Activated naive CD4-positive, alpha-beta T cell treated with anti-CD3 and anti-CD28 coated beads, Interleukin-2, amount 50 U/mL, for 72 hours (primary cell): ENCODE measurements at regions not wholly inside any gene's neighbourhood (a gene's known extent, or its start where the extent isn't known, plus 50 kb on each side); places are given as distances from the start of the nearest gene placed in this dataset.
"Not testable (repeated sequence)": the region's sequence is repeated elsewhere in the genome, so short reads cannot be mapped to it uniquely, and the experiment has no call there.

Experiments
- ATAC-seq, 2 donors: fragments of 150-1000 bp; cut with Tn5 transposase; 2 replicates each; pipeline ENCODE4 v1.10.0; 2021; ENCODE audit warnings: mild to moderate bottlenecking in 2 of 2, moderate library complexity in 2 of 2
- DNase-seq, 2 donors: peaks; one replicate each; pipeline ENCODE4 v3.0.0; 2021 to 2022; ENCODE audit warnings: low spot score in 2 of 2
- H3K27ac Mint-ChIP-seq, 2 donors: one replicate each; pipeline ENCODE4 v1.8.0; 2022; ENCODE audit warnings: mild to moderate bottlenecking in 2 of 2, mixed read lengths in 2 of 2
- H3K36me3 Mint-ChIP-seq, 2 donors: one replicate each; pipeline ENCODE4 v1.8.0; 2022; ENCODE audit warnings: mixed read lengths in 2 of 2
- H3K9me3 Mint-ChIP-seq, 2 donors: one replicate each; pipeline ENCODE4 v1.8.0; 2022; ENCODE audit warnings: mixed read lengths in 2 of 2

DNA sequence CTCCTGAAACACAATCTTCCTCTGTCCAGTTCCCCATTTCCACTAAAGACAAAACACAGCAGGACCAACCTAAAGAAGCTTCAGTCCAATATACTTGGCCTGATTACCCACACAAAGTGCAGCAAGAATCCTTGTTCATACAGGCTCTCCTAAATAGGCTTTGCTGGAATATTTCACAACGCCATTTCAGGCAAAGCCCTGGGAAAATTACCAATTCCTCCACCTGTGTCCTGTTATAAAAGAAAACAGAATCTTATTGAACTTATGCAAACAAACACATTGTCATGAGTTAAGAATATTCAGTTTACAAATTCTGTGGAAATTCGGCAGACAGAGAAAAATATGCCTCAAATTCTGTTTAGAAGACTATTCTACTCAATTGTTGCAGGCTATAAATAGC is 115.0 kb upstream of the NBPF11 start:
- not testable (repeated sequence) for H3K36me3 Mint-ChIP-seq, ATAC-seq, DNase-seq, H3K9me3 Mint-ChIP-seq, H3K27ac Mint-ChIP-seq

DNA sequence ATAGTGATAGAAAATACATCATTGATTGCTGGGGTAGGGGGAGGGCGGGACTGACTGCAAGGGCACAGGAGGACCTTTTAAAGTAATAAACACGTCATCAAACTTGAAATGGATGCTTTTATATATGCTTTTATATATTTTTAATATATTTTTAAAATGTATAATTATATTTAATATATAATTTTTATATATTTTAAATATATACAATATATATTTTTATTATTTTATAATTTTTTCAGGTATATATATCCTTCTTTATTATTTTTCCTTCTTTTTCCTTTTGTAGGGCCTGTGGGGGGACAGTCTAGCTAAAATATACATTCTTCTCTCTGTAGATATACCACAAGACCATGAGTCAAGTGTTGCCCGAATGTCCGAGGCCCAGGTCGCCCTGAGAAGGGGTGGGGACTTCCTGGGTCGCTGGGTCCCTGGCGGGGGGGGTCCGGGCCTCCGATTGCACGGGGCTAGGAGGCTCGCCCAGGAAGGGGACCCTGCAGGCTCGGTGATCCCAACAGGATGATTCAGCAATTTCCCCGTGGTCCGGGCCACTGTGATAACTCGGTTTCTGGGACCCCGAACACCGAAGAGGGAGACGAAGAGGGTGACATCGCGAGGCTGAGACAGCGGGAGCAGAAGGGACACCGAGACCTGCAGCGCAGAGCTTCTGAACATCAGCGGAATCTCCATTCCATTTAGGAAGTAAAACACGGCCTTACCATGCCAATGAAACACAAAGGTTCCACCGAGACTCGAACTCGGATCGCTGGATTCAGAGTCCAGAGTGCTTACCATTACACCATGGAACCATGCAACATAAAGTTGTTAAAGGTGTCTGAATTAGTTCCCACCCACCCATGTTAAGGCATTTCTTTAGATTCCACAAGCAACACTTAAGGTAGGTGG is 112.5 kb upstream of the NBPF11 start:
- Mint-ChIP-seq H3K36me3 (no peaks in the 10 kb centered on the region), H3K27ac (peak overlapping the region; percentile 68 to 94), H3K9me3 (no peaks in the 10 kb centered on the region)
- ATAC-seq (no peak), DNase-seq (peak in 1 of 2 donors; percentile 10)

DNA sequence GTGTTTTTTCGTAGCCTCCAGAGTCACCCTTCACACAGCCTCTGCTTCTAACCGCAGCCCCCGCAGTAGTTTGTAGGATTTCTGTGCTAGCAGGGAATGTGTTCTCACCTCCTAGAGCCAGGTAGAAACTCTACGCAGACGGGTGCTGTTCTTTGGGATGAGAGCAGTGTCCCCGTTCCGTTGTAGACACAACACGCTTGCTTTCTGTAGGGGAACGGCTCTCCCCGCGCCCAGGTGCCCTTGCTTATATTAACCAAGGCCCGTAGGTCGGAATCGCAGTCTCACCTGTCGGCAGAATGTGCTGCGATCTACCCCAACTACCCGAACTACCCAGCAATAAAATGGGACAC is 111.8 kb upstream of the NBPF11 start:
- no peak for DNase-seq
- no peaks in the 10 kb centered on the region for H3K36me3 Mint-ChIP-seq
- H3K9me3 Mint-ChIP-seq, result no peaks in the 10 kb centered on the region
- H3K27ac Mint-ChIP-seq, result peak overlapping the region; percentile 94 to 100
- no peak for ATAC-seq

DNA sequence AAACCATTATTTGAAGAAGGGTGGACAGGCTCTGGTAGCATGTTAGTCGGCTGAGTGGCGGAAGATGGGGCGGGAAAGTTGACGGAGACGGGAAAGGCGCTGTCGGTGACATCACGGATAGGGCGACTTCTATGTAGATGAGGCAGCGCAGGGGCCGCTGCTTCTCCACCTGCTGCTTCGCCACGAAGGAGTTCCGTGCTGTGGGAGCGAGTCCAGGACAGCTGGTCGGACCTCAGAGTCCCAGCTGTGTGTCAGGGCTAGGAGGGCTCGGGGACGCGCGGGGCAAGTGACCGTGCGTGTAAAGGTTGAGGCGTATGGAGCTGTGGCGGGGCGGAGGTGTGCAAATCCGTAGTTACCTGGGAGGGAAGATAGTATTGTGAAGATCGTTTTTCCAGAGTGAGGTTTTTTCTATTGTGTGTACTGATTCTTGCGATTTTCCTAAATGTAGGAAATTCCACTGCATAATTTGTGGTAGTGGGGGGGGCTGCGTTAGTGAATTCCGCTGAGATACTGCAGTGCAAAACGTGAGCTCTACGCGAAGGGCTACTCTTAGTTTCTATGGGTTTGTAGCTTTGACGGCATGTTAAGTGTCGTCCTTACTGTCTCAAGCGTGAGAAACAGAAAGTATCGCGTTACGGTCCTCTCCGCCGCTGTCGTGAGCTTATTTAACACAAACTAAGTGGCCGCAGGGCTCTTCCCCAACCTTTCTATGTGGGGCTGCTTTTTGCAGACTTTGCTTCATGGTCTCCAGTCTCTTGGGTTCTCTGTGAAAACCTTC is 111.2 kb upstream of the NBPF11 start:
- H3K36me3 Mint-ChIP-seq, result no peaks in the 10 kb centered on the region
- H3K9me3 Mint-ChIP-seq, result no peaks in the 10 kb centered on the region

DNA sequence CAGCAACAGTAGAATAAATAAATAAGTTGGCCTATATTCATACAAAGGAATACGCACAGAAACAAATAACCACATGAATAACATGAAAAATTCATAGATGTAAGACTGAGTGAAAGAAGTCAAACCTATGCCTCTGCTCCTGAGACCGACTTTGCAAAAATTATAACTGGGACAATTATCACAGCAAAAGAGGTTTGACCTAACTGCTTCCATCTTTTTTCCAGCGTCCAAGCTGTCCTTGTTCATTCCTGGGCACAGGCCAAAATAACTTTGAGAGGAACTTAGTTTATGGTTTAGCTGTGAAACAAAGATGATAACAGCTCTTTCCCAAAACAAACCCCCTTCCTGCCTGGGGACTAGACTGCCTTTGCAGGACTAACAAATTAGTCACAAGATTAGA is 109.6 kb upstream of the NBPF11 start:
- H3K36me3 Mint-ChIP-seq, DNase-seq, H3K9me3 Mint-ChIP-seq, ATAC-seq: not testable (repeated sequence)
- H3K27ac Mint-ChIP-seq, result peak overlapping the region in 1 of 2 donors; percentile 94

More for the DNA sequence above, 111.2 kb upstream of the NBPF11 start:
- H3K27ac Mint-ChIP-seq, result peak overlapping the region; percentile 94 to 100
- ATAC-seq (peak; percentile 86 to 87), DNase-seq (peak; percentile 73 to 76)

DNA sequence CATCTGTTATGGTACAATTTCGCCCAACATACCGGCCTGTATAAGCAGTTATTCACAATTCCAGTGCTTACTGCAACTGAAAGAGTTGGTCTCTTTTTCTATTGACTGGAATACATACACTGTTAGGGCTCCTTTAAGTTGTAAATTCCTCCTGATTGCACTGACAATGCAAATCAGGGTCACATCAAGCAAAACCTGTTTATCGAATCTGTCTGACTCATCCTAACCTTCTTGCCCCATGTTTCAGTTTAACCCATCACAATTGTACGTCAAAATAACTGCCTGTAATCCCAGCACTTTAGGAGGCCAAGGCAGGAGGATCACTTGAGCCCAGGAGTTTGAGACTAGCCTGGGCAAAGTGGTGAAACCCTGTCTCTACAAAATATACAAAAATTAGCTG is 105.8 kb upstream of the NBPF11 start:
- not testable (repeated sequence) for H3K27ac Mint-ChIP-seq, ATAC-seq, DNase-seq, H3K9me3 Mint-ChIP-seq, H3K36me3 Mint-ChIP-seq

DNA sequence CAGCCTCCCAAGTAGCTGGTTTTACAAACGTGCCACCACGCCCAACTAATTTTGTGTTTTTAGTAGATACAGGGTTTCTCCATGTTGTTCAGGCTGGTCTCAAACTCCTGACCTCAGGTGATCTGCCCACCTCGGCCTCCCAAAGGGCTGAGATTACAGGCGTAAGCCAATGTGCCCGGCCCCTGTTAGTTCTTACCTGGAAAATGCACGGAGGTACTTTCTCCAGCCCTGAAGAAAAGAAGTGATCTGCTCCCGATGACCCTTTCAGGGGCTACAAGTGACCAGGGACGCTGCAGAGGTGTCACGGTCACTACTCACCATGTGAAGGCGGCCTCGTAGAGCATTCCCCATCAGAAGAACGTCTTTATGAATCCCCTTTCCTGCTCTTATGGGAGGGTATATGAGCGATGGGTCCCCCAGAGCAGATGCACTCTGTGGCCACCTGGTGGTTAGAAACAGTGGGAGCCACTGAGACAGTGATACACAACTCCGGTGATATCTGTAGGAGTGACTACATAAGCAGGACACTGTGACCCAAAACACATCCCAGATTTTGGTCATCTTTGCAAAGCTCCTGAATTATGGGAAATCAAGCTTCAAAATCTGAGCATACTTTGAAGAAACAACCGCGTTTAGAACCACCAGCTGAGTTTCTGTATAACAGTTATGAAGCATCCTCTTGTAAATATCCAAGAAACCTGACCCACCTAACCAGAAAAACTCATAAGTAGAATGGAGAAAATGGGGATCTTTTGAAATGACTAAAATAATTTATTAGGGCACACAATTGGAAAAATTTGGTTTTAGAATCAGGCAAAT is 102.7 kb upstream of the NBPF11 start:
- H3K36me3 Mint-ChIP-seq, H3K27ac Mint-ChIP-seq, H3K9me3 Mint-ChIP-seq, DNase-seq: not testable (repeated sequence)
- ATAC-seq, result peak; percentile 50 to 66

DNA sequence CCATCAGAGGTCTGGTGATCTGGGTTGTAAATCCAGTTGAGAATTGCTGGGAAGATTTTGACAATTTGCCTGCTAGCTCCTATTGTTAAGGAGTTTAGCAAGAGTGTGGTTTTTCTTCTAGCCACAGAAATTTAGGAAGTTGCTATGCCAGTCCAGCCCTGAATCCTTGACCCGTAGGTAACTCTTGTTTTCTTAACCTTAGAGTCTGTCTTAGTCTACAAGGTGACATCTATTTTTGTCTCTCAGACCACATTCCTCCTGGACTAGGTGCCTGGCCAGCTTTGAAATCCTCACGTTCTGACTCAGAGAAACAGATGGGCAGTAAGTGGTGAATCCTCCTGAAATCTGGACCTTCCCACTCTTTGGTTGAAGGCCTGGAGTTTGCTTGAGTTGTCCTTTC is 101.7 kb upstream of the NBPF11 start:
- not testable (repeated sequence) for DNase-seq, H3K27ac Mint-ChIP-seq, H3K36me3 Mint-ChIP-seq, ATAC-seq, H3K9me3 Mint-ChIP-seq

DNA sequence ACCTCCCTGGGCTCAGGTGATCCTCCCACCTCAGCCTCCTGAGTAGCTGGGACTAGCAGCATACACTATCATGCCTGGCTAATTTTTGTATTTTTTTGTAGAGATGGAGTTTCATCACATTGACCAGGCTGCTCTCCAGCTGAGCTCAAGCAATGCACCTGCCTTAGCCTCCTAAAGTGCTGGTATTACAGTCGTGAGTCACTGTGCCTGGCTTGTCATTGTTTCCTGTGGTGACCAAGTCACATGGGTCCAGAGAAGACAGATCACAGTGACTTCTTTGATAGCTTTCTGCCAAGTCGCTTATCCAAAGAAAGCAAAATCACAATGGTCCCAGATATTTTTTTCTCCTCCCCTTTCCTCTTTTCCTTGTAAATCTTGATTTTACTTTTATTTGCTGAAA is 96.7 kb upstream of the NBPF11 start:
- peak; percentile 100 for ATAC-seq
- H3K36me3 Mint-ChIP-seq, H3K27ac Mint-ChIP-seq, DNase-seq, H3K9me3 Mint-ChIP-seq: not testable (repeated sequence)

DNA sequence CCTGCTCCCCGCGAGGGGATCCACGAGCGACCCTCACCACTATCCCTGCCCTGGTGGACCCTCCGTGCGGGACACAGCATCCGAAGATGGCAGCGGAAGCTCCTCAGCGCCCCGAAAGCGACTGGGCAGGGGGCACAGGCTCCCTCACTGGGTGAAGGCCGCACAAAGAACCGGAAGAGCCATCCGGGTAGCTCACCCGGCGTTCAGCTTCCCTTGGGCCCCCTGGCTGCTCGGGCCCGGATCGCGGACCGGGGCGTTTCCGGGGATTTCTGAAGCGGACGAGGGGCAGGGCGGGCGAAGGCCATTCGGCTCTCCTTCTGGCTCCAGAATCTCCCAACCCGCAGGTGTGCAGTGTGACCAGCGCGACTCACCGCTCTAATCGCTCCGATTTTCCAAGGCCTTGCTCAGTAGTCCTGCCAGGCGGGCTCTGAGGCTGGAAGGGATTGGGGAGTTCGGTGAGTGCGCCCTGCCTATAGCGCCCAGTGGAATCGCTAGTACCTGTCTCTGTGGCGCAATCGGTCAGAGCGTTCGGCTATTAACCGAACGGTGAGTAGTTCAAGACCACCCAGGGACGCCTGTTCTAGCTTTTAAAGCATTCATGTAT is 94.3 kb upstream of the NBPF11 start:
- not testable (repeated sequence) for DNase-seq, H3K36me3 Mint-ChIP-seq, ATAC-seq, H3K9me3 Mint-ChIP-seq, H3K27ac Mint-ChIP-seq

DNA sequence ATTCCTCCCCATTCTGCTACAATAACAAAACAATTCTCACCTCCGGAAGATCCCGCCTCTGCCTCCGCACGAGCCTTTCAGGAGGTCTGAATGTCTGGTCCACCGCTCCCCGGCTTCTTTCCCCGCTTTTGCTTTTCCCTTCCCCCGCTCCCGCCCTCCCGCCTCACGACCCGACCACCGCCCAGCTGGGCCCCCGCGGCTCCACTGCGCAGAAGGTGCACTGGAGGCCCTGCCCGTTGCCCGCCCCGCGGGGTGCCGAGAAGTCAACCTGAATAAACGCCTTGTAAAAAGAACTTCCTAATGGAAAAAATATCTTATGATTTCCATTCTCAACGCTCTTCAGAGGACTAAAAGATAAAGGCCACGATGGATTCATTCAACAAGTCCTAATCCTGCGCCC is 93.8 kb upstream of the NBPF11 start:
- not testable (repeated sequence) for H3K36me3 Mint-ChIP-seq, H3K9me3 Mint-ChIP-seq, ATAC-seq, H3K27ac Mint-ChIP-seq, DNase-seq

DNA sequence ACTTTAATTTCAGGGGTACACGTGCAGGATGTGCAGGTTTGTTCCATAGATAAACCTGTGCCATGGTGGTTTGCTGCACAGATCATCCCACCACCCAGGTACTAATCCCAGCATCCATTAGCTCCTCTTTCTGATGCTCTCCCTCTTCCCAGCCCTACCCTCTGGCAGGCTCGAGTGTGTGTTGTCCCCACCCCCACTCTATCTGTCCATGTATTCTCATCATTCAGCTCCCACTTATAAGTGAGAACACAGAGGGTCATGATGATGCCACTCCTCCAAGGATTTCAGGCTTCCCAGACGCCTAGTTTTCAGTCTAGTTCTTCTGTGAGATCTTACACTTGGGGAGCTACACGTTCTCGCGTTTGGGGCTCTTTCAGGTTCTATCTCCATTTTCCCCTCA is 93.4 kb upstream of the NBPF11 start:
- H3K27ac Mint-ChIP-seq, DNase-seq, H3K36me3 Mint-ChIP-seq, ATAC-seq, H3K9me3 Mint-ChIP-seq: not testable (repeated sequence)

DNA sequence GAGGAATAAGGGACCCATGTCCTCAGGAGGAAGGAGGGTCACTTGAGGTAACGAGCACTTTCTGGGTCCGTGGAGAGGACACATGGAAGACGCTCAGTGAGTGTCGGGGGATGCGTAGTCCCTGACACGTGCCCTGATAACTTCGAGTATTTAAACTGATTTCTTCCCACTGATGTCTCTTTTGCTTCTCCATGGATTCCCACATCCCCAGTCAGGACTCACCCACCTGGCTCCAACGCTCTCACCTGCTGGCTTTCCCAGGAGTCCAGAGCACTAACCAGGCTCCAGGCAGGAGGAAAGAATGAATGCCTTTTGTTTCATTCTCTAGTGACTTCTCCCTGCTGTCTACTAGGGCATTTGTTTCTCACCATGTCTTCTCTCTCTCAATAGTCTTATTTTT is 81.2 kb upstream of the NBPF11 start:
- H3K36me3 Mint-ChIP-seq, H3K27ac Mint-ChIP-seq, ATAC-seq, DNase-seq, H3K9me3 Mint-ChIP-seq: not testable (repeated sequence)

DNA sequence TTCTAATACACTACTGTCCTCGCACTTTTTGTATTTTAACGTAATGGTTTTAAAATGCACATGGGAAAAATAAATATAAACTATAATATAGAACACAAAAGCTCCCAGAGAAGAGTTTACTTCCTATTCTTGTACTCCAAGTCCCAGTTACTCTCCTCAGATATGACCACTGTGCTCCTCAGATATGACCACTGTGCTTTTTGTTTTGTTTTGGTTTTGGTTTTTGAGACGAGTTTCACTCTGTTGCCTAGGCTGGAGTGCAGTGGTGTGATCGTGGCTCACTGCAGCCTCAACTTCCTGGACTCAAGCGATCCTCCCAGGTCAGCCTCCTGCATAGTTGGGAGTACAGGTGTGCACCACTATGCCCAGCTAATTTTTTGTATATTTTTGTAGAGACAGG is 76.8 kb upstream of the NBPF11 start:
- H3K36me3 Mint-ChIP-seq, H3K9me3 Mint-ChIP-seq, H3K27ac Mint-ChIP-seq, DNase-seq, ATAC-seq: not testable (repeated sequence)

DNA sequence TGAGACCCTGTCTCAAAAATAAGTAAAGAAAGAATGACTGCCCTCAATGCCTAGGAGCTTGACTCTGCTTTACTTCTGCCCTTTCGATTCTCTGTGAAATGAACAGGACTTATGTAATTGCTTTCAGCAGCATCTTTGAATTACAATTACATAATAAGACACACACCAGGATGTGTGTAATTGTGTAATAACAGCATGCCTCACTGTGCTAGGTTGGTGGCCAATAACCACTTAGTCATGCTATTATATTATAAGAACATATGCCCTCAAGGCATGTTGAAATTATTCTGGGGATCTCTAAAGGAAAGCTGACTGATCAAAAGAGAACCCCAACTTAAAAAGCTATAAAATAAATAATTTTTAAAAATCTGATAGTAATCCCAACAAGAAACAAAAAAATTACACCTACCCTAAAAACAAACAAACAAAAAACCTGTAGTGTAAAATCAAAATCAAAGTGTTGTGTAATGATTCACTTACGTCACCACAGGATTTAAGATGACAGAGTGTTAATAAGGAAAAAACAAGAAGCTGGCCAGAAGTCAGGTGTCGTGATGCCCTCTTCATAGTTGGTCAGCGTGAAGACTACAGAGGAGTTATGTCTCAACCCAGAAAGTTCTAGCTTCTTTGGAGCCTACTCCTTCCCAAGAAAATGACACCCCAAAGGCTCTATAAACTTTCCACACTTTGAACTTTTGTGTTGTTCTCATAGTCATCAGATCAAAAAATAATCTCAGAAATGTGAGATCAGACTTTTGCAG is 70.5 kb upstream of the NBPF11 start:
- ATAC-seq, H3K9me3 Mint-ChIP-seq, H3K36me3 Mint-ChIP-seq, H3K27ac Mint-ChIP-seq, DNase-seq: not testable (repeated sequence)

DNA sequence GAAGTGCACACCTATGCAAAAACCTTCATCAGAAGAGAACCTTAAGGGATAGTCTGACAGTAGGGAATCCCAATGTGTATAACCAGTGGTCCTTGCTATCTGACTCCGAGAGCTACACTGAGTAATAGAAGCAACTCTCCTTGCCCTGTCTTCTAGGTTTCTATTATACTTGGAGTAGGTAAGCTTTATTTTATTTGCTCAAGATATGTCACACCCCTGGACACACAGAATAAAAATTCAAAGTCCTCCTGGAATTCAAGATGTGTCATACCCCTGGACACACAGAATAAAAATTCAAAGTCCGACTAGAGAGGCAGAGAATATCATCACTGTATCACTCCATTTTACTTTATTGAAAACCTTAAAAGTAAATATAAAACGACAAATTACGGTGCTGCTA is 69.5 kb upstream of the NBPF11 start:
- H3K36me3 Mint-ChIP-seq, DNase-seq, H3K27ac Mint-ChIP-seq, ATAC-seq, H3K9me3 Mint-ChIP-seq: not testable (repeated sequence)
